ENCODE measurements at regions not wholly inside any gene's neighbourhood (a gene's known extent, or its start where the extent isn't known, plus 50 kb on each side); places are given as distances from the start of the nearest gene placed in this dataset.

DNA sequence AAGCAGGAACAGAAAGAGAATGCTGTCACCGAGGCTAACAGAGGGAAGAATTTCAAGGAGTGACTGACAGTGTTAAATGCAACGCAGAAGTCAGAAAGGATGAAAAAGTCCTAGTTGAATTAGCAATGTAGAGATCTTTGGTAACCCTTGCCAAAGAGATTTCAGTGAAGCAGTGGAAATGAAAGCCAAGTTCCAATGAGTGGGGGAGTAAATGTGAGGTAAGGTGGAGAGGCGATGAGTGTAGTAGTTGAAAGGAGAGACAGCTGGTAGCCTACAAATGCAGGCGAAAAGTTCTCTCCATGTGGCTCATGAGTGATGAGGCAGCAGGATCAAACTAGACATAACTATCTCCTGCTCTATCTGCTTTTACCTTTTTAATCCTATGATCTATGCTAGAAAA, 74.6 kb upstream of the IPO9 start:
- no peak for DNase-seq

DNA sequence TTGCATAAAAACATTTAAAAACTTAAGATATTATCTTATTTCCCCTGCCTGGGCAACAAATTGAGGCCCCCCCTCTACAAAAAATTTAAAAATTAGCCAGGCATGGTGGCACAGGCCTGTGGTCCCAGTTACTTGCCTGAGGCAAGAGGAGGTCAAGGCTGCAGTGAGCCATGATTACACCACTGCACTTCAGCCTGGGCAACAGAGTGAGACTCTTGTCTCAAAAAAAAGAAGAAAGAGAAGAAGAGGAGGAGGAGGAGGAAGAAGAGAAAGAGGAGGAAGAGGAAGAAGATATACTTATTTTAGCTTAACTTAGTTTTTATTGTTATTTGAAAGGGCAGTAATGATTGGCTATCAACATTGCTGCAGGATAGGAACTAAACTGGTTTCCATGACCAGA, 73.8 kb upstream of the IPO9 start:
- DNase-seq, result no peak

- DNase-seq, result no peak
Measured at GRCh38 chr1:201756406-201756805, 72.6 kb upstream of the IPO9 start.

DNA sequence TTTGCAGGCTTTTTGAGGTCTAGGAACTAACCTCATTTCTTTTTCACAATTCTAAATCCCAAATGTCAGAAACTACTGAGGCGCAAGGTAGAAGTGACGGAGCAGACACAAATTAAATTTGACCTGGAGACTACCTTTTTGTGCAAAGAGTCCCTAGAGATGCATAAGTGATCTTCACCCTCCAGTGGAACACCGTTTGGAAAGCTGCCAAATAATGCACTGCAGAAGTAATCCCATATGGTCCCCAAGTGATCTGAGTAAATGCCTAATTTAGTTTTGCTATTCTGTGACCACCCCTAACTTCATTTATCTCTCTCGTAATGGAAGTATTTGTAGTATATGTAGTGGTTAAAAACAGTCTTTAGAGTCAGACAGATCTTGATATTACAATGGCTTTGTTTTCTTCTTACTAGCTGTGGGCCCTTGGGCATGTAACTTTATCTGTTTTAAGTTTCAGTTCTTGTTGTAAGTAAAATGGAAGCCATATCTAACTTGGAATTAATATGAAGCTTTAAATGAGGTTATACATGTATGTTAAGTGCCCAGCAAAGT, 70.4 kb upstream of the IPO9 start:
- no peak for DNase-seq

DNA sequence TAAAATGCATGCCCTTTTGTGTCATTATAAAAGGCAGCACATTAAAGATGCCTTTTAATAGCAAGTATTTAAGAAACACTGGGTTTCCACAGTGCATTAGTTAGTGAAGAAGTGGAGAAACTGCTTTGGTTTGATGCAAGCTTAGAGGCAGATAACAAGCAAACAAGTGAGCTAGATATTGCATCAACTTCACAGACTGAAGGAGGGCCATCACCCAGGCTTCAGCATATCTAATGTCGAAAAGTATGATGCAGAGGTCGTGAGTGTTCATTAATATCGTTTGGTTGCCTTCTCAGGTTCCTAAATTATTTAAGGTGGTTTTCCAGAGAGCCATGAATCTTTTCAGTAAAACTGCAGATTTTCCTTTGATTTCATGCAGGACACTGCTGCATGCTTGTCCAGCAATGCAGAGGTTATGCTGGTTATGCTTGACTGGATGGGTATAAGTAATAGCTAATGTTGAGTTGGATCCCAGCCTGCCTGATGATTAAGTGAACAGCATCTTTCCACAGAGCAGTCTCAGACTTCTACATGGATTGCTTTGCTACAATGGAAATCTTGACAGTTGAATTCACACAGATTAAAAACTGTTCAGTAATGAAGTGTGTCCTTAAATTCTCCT, 69.7 kb upstream of the IPO9 start:
- no peak for DNase-seq

DNA sequence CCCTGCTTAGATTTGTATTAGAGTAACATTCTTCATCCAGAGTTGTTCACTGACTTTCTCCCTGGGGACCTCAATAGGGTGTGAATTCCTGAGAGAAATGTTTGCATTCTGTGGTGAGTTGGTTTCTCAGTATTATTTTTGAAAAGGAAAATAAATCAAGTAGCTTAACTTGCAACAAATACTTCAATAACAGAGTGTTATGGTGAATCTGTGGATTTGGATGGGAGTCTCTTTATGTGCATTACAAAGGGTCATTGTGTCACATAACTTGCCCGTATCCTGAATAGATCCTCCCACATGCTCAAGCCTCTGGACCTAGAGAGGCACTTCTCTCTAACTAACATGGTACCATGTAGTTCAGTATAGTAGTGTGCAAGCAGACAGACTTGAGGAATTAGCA, 68.4 kb upstream of the IPO9 start:
- DNase-seq, result no peak

DNA sequence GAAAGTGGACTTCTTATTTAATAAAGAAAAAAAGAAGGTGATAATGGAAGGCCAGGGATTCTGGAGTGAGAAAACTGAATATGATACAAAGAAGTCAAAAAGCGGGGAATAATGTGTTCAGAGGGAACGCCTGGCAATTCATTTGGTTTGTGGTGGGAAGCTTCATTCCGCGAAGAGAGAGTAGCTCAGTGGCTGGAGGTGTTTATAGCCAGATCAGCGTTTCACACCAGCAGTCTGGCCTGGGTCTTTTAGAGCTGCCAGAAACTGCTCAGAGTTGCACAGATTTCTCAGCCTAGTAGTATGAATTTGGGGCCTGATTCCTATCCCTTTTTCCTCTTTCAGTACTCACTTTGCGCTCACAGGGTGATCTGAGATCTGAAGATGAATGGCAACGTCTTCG, 67.8 kb upstream of the IPO9 start:
- no peak for DNase-seq

GRCh38 chr1:201761871-201762270, 67.1 kb upstream of the IPO9 start:
- no peak for DNase-seq

DNA sequence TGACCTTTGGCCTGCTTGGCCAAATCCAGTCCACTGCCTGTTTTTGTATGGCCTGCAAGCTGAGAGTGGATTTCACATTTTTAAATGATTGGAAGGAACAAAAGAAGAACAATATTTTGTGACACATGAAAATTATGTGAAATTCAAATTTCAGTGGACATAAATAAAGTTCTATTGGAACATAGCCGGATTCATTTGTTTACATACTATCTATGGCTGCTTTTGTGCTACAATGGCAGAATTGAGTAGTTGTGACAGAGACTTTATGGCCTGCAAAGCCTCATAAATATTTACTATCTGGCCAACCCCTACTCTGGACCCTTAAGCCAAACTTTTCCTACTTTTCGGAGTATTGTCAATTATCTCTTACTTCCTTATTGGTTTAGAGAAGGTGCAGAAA, 66.6 kb upstream of the IPO9 start:
- no peak for DNase-seq

DNA sequence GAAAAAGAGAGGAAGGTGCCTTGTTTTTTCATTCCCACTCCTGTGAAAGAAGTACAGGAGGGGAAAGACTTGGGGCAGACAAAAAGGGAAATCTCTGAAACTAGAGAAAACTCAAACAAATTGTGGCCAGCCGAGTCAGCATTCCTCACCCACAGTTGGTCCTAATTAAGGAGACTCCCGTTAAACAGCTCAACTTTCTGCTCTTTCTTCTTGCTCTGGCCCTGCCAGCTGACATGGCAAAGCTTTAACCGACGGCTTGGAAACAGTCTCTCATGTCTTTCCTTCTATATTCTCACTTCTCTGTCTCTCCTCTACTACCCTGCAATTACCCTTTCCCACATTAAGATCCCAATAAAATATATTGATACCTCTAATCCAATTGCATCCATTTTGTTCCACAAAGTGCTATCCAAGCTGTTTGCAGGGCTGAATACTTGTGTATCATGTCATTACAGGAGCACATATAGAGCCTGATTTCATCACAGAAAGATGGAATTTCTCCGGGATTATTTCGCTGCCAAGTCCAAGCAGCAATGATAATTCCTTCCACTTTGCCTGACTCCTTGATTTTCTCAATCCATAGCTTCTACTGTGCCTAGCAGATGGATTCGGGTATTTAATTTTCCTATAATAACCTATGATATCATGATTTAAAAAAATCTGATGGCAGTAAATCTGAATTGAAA, 65.4 kb upstream of the IPO9 start:
- DNase-seq, result no peak

- no peak for DNase-seq
Measured at GRCh38 chr1:201764166-201764565, 64.8 kb upstream of the IPO9 start.

GRCh38 chr1:201764579-201764978, 64.4 kb upstream of the IPO9 start:
- DNase-seq, result no peak

GRCh38 chr1:201766131-201766866, 62.7 kb upstream of the IPO9 start:
- no peak for DNase-seq

DNA sequence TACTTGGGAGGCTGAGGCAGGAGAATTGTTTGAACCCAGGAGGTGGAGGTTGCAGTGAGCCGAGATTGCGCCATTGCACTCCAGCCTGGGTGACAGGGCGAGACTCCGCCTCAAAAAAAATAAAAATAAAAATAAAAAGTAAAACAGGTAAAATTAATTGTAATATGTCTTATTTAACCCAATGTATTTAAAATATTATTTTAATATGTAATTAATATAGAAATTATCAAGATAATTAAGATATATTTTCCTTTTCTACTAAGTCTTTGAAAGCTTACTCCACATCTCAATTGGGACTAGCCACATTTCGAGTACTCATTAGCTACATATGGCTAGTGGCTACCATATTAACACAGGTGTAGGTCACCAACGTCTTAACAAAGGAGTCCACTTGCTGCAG, 61.6 kb upstream of the IPO9 start:
- no peak for DNase-seq

DNA sequence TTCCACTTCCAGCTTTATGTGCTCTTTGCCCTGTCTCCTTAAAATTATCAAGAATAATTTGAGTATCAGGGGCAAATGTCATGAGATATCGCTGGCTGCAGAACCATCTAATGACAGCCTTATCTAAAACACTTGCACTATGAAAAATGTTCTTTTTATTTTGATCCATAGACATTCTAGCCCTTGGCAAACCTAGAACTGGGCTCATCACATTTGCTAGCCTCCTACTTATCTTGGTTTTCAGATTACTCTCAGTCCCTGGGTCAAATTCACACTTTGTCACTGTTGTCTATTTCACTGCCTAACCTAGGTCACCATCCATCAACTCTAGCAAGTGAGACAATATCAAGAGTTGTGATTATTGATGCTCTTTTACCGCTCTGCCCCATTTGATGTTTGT, 59.9 kb upstream of the IPO9 start:
- DNase-seq, result no peak

- no peak for DNase-seq
Measured at GRCh38 chr1:201769966-201770365, 59.0 kb upstream of the IPO9 start.

DNA sequence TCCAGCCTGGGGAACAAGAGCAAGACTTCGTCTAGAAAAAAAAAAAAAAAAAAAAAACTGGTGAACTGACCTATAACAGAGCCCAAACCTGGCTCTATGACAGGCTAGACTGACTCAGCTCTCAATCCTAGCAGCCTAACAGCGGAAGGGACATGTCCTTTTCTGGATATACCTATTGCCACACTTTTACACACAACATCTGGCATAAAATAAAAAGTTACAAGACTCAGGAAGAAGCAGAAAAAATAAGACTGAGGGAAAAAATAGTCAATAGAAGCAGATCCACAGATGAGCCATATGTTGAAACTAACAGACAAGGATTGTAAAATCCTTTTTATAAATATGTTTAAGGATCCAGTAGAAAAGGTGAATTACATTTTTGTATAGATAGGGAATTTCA, 57.5 kb upstream of the IPO9 start:
- DNase-seq, result no peak

- no peak for DNase-seq
Measured at GRCh38 chr1:201772178-201772577, 56.8 kb upstream of the IPO9 start.

- DNase-seq, result no peak
Measured at GRCh38 chr1:201773764-201774163, 55.2 kb upstream of the IPO9 start.

DNA sequence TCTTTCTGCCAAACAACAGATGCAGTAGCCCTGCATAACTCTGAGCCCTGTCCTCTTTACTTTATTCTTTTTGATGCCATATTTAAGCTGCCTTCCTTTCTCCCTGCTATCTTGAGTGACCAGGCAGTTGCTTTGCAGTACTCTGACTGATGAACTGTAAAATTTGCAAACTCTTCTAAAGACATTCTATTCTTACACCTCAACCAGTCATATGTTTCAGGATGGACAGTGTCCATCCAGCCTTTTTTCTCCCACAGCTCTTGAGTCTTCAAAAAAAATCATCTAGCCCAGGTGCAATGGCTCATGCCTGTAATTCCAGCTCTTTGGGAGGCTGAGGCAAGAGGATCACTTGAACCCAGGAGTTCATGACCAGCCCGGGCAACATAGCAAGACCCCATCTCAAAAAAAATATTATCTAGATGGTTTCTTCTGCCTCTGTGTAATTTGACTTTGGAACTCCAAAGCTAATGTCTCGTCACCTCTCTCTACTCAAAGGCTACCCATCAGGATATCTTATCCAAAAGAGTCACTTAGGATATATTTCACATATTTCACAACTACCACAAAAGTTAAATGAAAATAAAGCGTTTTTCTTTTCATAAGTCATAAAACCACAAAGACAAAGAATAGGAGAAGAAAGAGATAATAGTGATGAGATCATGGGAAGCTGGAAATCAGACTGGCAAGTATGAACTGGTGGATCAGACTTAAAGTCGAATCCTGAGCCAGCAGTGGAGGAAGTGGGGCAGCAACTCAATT, 54.6 kb upstream of the IPO9 start:
- DNase-seq, result no peak

- no peak for DNase-seq
Measured at GRCh38 chr1:201774983-201775344, 54.0 kb upstream of the IPO9 start.

DNA sequence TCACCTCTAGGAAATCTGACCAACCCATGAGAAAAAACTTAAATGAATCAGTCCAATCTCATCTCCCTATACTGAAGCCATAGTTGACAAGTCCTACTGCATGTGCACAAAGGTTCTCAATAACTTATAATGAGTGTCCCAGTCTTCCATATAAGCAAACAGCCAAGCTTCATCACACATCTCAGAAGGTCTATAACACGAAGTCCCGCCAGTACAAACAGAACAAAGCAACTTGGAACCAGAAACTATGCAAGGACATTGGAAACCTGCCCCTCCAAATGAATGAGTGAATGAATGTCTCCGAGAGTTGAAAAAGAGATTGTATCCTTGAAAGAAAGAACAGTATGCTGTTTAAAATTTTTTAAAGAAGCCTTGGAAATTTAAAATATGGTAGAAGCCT, 53.6 kb upstream of the IPO9 start:
- no peak for DNase-seq

DNA sequence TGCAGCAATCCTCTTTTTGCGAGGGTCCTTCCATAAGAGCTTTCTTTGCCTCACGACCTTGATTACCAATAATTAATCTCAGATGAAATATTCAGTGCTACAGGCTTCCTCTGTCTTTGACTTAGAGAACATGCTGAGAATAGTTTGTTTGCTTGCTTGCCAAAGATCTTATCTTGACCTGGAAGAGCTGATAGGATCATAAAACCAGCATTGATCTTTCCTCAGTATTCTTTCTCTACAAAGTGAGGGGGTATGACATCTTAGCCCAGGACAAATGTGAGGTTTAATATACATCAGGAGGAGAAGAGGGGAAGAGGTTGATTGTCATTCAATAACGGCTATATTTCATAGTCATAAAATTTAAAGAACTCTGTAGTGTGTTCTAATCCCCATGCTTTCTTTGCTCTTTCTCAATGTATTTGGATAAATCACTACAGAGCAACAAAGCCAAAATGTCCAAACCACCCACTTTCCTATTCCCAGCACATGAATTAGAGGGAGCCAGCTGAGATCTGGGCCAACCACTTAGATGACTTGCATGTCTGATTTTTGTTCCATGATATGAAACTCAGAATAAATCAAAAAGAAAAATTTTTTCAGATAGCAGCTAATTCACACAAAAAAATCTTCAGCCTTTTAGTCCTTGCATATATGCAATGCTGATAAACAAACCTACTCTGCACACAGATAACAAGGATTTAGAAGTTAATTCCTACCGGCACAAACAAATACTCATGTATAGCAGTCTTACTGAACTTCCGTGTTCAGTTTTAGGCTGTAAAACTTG, 50.5 kb upstream of the IPO9 start:
- no peak for DNase-seq

All from COR-L47 (cell line).